ENCODE measurements at regions not wholly inside any gene's neighbourhood (a gene's known extent, or its start where the extent isn't known, plus 50 kb on each side); places are given as distances from the start of the nearest gene placed in this dataset.
"Not testable (repeated sequence)": the region's sequence is repeated elsewhere in the genome, so short reads cannot be mapped to it uniquely, and the experiment has no call there.

DNA sequence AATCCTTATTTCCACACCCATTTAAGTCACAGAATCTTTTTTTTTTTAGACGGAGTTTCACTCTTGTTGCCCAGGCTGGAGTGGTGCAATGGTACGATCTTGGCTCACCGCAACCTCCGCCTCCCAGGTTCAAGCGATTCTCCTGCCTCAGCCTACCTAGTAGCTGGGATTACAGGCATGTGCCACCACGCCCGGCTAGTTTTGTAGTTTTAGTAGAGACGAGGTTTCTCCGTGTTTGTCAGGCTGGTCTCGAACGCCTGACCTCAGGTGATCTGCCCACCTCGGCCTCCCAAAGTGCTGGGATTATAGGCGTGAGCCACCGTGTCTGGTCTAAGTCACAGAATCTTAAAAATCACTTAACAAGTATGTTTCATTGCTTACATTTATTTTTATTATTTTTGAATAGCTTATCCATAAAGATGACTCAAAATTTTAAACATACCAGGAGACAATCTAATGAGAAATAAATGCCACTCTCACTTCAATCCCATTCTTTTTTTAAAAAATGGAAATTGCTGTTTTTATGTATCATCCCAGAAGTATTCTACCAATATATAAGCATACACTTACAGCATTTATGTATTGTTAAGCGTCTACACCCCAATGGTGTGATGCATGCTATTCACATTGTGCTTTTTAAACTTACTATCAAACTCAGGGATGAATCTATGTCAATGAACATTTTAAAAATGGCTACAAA is 338.5 kb downstream of the RFPL4B start:
- H3K27ac ChIP-seq (ENCODE audit: low read depth, low read length); DNase-seq (ENCODE audit: low read depth); H3K27ac Mint-ChIP-seq (ENCODE audit: unreplicated experiment): not testable (repeated sequence)

GRCh38 chr6:112688487-112689165 is 341.5 kb downstream of the RFPL4B start:
- DNase-seq (ENCODE audit: low read depth); H3K27ac Mint-ChIP-seq (ENCODE audit: unreplicated experiment); FAIRE-seq; H3K4me3 ChIP-seq (ENCODE audit: insufficient read depth, low read depth, low read length); H3K9ac ChIP-seq (ENCODE audit: low read length); H3K4me1 Mint-ChIP-seq (ENCODE audit: low read depth, unreplicated experiment); H3K4me2 ChIP-seq (ENCODE audit: low read length); H3K36me3 Mint-ChIP-seq (ENCODE audit: low read depth, unreplicated experiment); H3K27me3 ChIP-seq (ENCODE audit: insufficient read depth, low read length); H3K4me1 ChIP-seq (ENCODE audit: insufficient read depth, low read length); H3K36me3 ChIP-seq (ENCODE audit: insufficient read depth, low read length); H3K9me3 Mint-ChIP-seq (ENCODE audit: unreplicated experiment); H3K4me3 Mint-ChIP-seq (ENCODE audit: unreplicated experiment); H3K79me2 ChIP-seq (ENCODE audit: insufficient read depth, low read length); H3K9me3 ChIP-seq (ENCODE audit: insufficient read depth, low read depth, low read length); H3K27me3 Mint-ChIP-seq (ENCODE audit: low read depth, unreplicated experiment); H3K27ac ChIP-seq (ENCODE audit: low read depth, low read length); H2AFZ ChIP-seq (ENCODE audit: low read depth, low read length); H4K20me1 ChIP-seq (ENCODE audit: insufficient read depth, low read length): not testable (repeated sequence)

More for the DNA sequence above, 338.5 kb downstream of the RFPL4B start:
- H3K27me3 ChIP-seq (ENCODE audit: insufficient read depth, low read length); H3K4me3 ChIP-seq (ENCODE audit: insufficient read depth, low read depth, low read length); H3K4me1 Mint-ChIP-seq (ENCODE audit: low read depth, unreplicated experiment); H3K9ac ChIP-seq (ENCODE audit: low read length); H3K4me1 ChIP-seq (ENCODE audit: insufficient read depth, low read length); H3K9me3 Mint-ChIP-seq (ENCODE audit: unreplicated experiment); H3K4me2 ChIP-seq (ENCODE audit: low read length); H3K36me3 ChIP-seq (ENCODE audit: insufficient read depth, low read length); H2AFZ ChIP-seq (ENCODE audit: low read depth, low read length); FAIRE-seq; H4K20me1 ChIP-seq (ENCODE audit: insufficient read depth, low read length); H3K36me3 Mint-ChIP-seq (ENCODE audit: low read depth, unreplicated experiment); H3K9me3 ChIP-seq (ENCODE audit: insufficient read depth, low read depth, low read length); H3K79me2 ChIP-seq (ENCODE audit: insufficient read depth, low read length); H3K4me3 Mint-ChIP-seq (ENCODE audit: unreplicated experiment); H3K27me3 Mint-ChIP-seq (ENCODE audit: low read depth, unreplicated experiment): not testable (repeated sequence)

- H3K9me3 ChIP-seq (ENCODE audit: insufficient read depth, low read depth, low read length); H3K4me3 ChIP-seq (ENCODE audit: insufficient read depth, low read depth, low read length); H3K27me3 Mint-ChIP-seq (ENCODE audit: low read depth, unreplicated experiment); H3K79me2 ChIP-seq (ENCODE audit: insufficient read depth, low read length); H4K20me1 ChIP-seq (ENCODE audit: insufficient read depth, low read length); H3K4me1 Mint-ChIP-seq (ENCODE audit: low read depth, unreplicated experiment); H3K4me3 Mint-ChIP-seq (ENCODE audit: unreplicated experiment); H3K9me3 Mint-ChIP-seq (ENCODE audit: unreplicated experiment); FAIRE-seq; H3K36me3 ChIP-seq (ENCODE audit: insufficient read depth, low read length); H3K4me1 ChIP-seq (ENCODE audit: insufficient read depth, low read length); H3K27ac ChIP-seq (ENCODE audit: low read depth, low read length); H3K27ac Mint-ChIP-seq (ENCODE audit: unreplicated experiment); H3K27me3 ChIP-seq (ENCODE audit: insufficient read depth, low read length); H3K4me2 ChIP-seq (ENCODE audit: low read length); H2AFZ ChIP-seq (ENCODE audit: low read depth, low read length); DNase-seq (ENCODE audit: low read depth); H3K36me3 Mint-ChIP-seq (ENCODE audit: low read depth, unreplicated experiment); H3K9ac ChIP-seq (ENCODE audit: low read length): not testable (repeated sequence)
Measured at GRCh38 chr6:112689183-112689858, 342.2 kb downstream of the RFPL4B start.
